AG04450 (cell line): ENCODE measurements at regions not wholly inside any gene's neighbourhood (a gene's known extent, or its start where the extent isn't known, plus 50 kb on each side); places are given as distances from the start of the nearest gene placed in this dataset.
A peak's percentile ranks its signal among the peaks of the same experiment; 100 is the strongest.

Source experiments
- CTCF ChIA-PET: fragments of 300-600, 350-600 bp; formaldehyde crosslinking; extraction: SDS; loops from one replicate; lab custom pipeline; 2022; ENCODE audit warnings: antibody characterized with exemption, inconsistent platforms; lab: Charles Lee
- POLR2A ChIA-PET: fragments of 350-600 bp; formaldehyde crosslinking; extraction: SDS; loops from one replicate; lab custom pipeline; 2021; ENCODE audit warnings: antibody characterized with exemption, inconsistent platforms; lab: Yijun Ruan, JAX
- DNase-seq: peaks from one replicate; pipeline ENCODE4 v3.0.0-alpha.2; 2011; ENCODE audit warnings: low read depth, low spot score
- H3K27ac ChIP-seq: one replicate; pipeline ENCODE4 v1.5.1; 2012; ENCODE audit warnings: low read depth, low read length, control low read depth
- H3K27me3 ChIP-seq: one replicate; pipeline ENCODE4 v1.6.0; 2012; ENCODE audit warnings: low read length; ENCODE audit not compliant: control insufficient read depth, insufficient read depth
- H3K4me3 ChIP-seq: 2 replicates; pipeline ENCODE4 v1.5.1; 2011; ENCODE audit warnings: mild to moderate bottlenecking, low read depth, low read length, control low read depth
- H3K9me3 ChIP-seq: 2 replicates; pipeline ENCODE4 v1.5.1; 2012; ENCODE audit warnings: low read length; ENCODE audit not compliant: control insufficient read depth, insufficient read depth
- TF ChIP-seq, protein P1 (sequence below): IDR thresholded peaks from 2 replicates; pipeline ENCODE4 v1.5.1; 2011; ENCODE audit warnings: low read depth, low read length, control low read depth, inconsistent platforms

DNA sequence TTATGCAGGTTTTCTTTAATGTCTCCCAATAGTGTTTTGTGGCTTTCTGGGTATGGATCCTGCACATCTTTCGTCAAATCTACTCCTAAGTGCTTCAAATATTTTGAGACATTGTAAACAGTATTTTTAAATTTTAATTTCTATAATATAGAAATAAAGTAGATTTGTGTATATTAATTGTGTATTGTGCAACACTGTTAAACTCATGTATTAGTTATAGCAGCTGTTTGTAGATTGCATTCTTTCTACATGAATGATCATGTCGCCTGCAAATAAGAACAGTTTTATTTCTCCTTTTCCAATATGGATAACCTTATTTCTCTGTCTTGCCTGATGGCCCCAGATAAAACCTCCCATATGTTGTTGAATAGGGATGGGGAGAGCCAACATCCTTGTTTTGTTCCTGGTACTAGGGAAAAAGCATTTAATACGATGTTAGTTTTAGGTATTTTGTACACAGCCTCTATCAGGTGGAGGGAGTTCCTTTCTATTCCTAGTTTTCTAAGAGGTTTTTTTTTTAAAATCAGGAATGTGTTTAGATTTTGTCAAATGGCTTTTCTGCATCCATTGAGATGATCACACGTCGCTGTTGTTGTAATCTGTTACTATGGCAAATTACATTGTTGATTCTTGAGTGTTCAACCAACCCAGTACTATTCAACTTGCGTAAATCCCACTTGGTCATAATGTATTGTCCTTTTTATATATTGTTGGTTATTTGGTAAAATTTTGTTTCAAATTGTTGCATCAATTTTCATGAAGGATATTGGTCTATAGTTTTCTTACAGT, 71.1 kb upstream of the DGKG start:
- TF ChIP-seq, protein P1, sequence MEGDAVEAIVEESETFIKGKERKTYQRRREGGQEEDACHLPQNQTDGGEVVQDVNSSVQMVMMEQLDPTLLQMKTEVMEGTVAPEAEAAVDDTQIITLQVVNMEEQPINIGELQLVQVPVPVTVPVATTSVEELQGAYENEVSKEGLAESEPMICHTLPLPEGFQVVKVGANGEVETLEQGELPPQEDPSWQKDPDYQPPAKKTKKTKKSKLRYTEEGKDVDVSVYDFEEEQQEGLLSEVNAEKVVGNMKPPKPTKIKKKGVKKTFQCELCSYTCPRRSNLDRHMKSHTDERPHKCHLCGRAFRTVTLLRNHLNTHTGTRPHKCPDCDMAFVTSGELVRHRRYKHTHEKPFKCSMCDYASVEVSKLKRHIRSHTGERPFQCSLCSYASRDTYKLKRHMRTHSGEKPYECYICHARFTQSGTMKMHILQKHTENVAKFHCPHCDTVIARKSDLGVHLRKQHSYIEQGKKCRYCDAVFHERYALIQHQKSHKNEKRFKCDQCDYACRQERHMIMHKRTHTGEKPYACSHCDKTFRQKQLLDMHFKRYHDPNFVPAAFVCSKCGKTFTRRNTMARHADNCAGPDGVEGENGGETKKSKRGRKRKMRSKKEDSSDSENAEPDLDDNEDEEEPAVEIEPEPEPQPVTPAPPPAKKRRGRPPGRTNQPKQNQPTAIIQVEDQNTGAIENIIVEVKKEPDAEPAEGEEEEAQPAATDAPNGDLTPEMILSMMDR: no peak
- ChIA-PET CTCF (no interaction called here), POLR2A (no interaction called here)
- Histone ChIP-seq H3K27ac (no peak overlapping the region), H3K4me3 (no peak overlapping the region), H3K9me3 (no peaks in the 10 kb centered on the region; the same call in 1 of the 2 replicates), H3K27me3 (peaks cover 2% of the 10 kb centered on the region)
- no peak for DNase-seq

GRCh38 chr3:186432189-186432588, 70.2 kb upstream of the DGKG start:
- POLR2A ChIA-PET: no interaction called here
- Histone ChIP-seq H3K9me3 (no peaks in the 10 kb centered on the region; the same call in 1 of the 2 replicates), H3K4me3 (no peak overlapping the region), H3K27me3 (peaks cover 2% of the 10 kb centered on the region), H3K27ac (no peak overlapping the region)
- TF ChIP-seq, protein P1: no peak
- CTCF ChIA-PET: no interaction called here
- no peak for DNase-seq

- DNase-seq: no peak
- ChIA-PET CTCF (no interaction called here), POLR2A (no interaction called here)
- Histone ChIP-seq H3K4me3 (no peak overlapping the region), H3K27me3 (peaks cover 8% of the 10 kb centered on the region), H3K27ac (no peak overlapping the region), H3K9me3 (no peaks in the 10 kb centered on the region)
- TF ChIP-seq, protein P1: no peak
Observed at GRCh38 chr3:186427627-186428281, 65.7 kb upstream of the DGKG start.

- Histone ChIP-seq H3K27me3 (peaks cover 6% of the 10 kb centered on the region), H3K27ac (no peak overlapping the region), H3K4me3 (no peak overlapping the region), H3K9me3 (no peaks in the 10 kb centered on the region)
- TF ChIP-seq, protein P1: peak; percentile 57
- DNase-seq: peak; percentile 47
- ChIA-PET POLR2A (interaction anchor here (0.5 kb wide), 1 partner anchor 10 kb away, joined by 3 read pairs; no protein-coding TSS in a partner anchor), CTCF (interaction anchor here (0.8 to 1.6 kb wide), 3 partner anchors 11 to 114 kb away, joined by 3 to 6 read pairs (median 5); no protein-coding TSS in a partner anchor)
Observed at GRCh38 chr3:186425788-186426730, 64.0 kb upstream of the DGKG start.
